Endodermal cell (in vitro differentiated cells): ENCODE measurements at regions not wholly inside any gene's neighbourhood (a gene's known extent, or its start where the extent isn't known, plus 50 kb on each side); places are given as distances from the start of the nearest gene placed in this dataset.

Experiments used
- DNase-seq: peaks from one replicate; pipeline ENCODE4 v3.0.0-alpha.2; 2017
- H3K27ac ChIP-seq: 2 replicates; pipeline ENCODE4 v1.5.1; 2013; ENCODE audit warnings: mild to moderate bottlenecking, low read depth, low read length, moderate library complexity
- H3K27me3 ChIP-seq: 2 replicates; pipeline ENCODE4 v1.6.1; 2013; ENCODE audit warnings: mild to moderate bottlenecking, low read length, moderate library complexity; ENCODE audit not compliant: insufficient read depth, control insufficient read depth, poor library complexity, severe bottlenecking
- H3K36me3 ChIP-seq: 2 replicates; pipeline ENCODE4 v1.7.0; 2013; ENCODE audit warnings: mild to moderate bottlenecking, low read length, moderate library complexity; ENCODE audit not compliant: control insufficient read depth, insufficient read depth
- H3K4me1 ChIP-seq: one replicate; pipeline ENCODE4 v1.7.0; 2013; ENCODE audit warnings: low read length; ENCODE audit not compliant: control insufficient read depth, insufficient read depth
- H3K4me3 ChIP-seq: 2 replicates; pipeline ENCODE4 v1.5.1; 2013; ENCODE audit warnings: mild to moderate bottlenecking, low read length, moderate library complexity
- H3K9ac ChIP-seq: 2 replicates; pipeline ENCODE4 v1.6.1; 2013; ENCODE audit warnings: mild to moderate bottlenecking, low read length, moderate library complexity; ENCODE audit not compliant: poor library complexity, severe bottlenecking; ENCODE audit errors: extremely low read depth
- H3K9me3 ChIP-seq: 2 replicates; pipeline ENCODE4 v1.6.1; 2013; ENCODE audit warnings: mild to moderate bottlenecking, low read length, moderate library complexity; ENCODE audit not compliant: control insufficient read depth
- H3K27ac Mint-ChIP-seq: 2 replicates; pipeline ENCODE4 v1.8.0; 2020; ENCODE audit warnings: mixed read lengths
- H3K27me3 Mint-ChIP-seq: 2 replicates; pipeline ENCODE4 v1.8.0; 2021; ENCODE audit warnings: mild to moderate bottlenecking, mixed read lengths; ENCODE audit not compliant: insufficient read depth
- H3K36me3 Mint-ChIP-seq: 2 replicates; pipeline ENCODE4 v1.8.0; 2020; ENCODE audit warnings: low read depth, mixed read lengths
- H3K4me1 Mint-ChIP-seq: 2 replicates; pipeline ENCODE4 v1.8.0; 2020; ENCODE audit warnings: mixed read lengths
- H3K4me3 Mint-ChIP-seq: 2 replicates; pipeline ENCODE4 v1.8.0; 2020; ENCODE audit warnings: mild to moderate bottlenecking, moderate library complexity, mixed read lengths
- H3K9me3 Mint-ChIP-seq: 2 replicates; pipeline ENCODE4 v1.8.0; 2020; ENCODE audit warnings: mild to moderate bottlenecking, mixed read lengths
- WGBS, 2 experiments: methylation state at CpG; one replicate each; pipeline versions ENCODE4 v1.1.5 to v1.1.7; 2013; ENCODE audit warnings: missing lambda C conversion rate in 2 of 2, mixed read lengths in 1 of 2; ENCODE audit not compliant: insufficient coverage in 1 of 2, insufficient read length in 1 of 2; 5-methylcytosine and 5-hydroxymethylcytosine counted together
- TF ChIP-seq, protein P1 (sequence below): fragments of 200-600 bp; sonication (generic); conservative IDR thresholded peaks from 2 replicates; pipeline ENCODE4 v1.5.0; 2021; ENCODE audit warnings: antibody characterized with exemption, mild to moderate bottlenecking

DNA sequence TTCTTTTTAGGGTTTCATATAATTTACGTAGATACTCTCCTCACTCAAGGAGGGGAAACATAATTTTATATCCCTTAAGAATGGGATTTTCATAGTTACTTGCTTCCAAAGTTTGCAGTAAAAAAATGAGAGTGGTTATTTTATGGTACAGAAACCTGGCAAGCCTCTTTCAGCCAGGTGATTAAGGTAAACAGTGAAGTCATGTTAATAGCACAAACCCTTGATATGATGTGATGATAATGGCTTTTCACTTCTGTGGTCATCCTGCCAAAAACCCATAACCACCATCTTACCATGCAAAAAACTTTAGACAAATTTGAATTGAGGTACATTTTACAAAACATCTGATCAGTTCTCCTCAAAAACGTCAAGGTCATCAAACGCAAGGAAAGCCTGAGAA lies 517.8 kb downstream of the SLITRK5 start:
- Mint-ChIP-seq H3K4me1 (no peaks in the 10 kb centered on the region), H3K27ac (no peak overlapping the region), H3K27me3 (no peaks in the 10 kb centered on the region), H3K9me3 (no peaks in the 10 kb centered on the region), H3K4me3 (no peak overlapping the region), H3K36me3 (no peaks in the 10 kb centered on the region)
- WGBS, 2 experiments = 84 to 95% methylated on average over 2 to 3 of the region's 3 CpGs
- Histone ChIP-seq H3K27me3 (no peaks in the 10 kb centered on the region), H3K9me3 (no peaks in the 10 kb centered on the region), H3K4me1 (no peaks in the 10 kb centered on the region), H3K36me3 (no peaks in the 10 kb centered on the region), H3K4me3 (no peak overlapping the region), H3K27ac (no peak overlapping the region), H3K9ac (no peak overlapping the region)
- TF ChIP-seq, protein P1, sequence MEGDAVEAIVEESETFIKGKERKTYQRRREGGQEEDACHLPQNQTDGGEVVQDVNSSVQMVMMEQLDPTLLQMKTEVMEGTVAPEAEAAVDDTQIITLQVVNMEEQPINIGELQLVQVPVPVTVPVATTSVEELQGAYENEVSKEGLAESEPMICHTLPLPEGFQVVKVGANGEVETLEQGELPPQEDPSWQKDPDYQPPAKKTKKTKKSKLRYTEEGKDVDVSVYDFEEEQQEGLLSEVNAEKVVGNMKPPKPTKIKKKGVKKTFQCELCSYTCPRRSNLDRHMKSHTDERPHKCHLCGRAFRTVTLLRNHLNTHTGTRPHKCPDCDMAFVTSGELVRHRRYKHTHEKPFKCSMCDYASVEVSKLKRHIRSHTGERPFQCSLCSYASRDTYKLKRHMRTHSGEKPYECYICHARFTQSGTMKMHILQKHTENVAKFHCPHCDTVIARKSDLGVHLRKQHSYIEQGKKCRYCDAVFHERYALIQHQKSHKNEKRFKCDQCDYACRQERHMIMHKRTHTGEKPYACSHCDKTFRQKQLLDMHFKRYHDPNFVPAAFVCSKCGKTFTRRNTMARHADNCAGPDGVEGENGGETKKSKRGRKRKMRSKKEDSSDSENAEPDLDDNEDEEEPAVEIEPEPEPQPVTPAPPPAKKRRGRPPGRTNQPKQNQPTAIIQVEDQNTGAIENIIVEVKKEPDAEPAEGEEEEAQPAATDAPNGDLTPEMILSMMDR = no peak
- no peak for DNase-seq

DNA sequence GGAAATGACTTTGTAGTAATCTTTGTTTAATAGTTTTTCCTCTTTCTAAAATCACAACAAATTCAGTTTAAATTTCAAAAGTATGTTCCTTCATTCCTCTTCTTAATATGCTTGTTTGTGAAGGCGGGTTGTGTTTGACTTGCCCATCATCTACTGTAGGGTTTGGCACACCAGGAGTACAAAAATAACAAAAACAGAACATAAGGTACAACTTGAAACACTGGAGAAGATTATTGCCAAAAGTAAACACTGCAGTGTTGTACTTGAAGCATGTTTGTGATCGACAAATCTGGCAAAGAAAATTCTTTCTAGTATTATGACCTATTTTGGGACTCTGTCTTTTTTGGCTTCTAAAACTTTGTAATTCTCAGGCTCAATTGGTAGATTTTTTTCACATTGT lies 518.6 kb downstream of the SLITRK5 start:
- Histone ChIP-seq H3K27ac (no peak overlapping the region), H3K9ac (no peak overlapping the region), H3K4me3 (no peak overlapping the region), H3K36me3 (no peaks in the 10 kb centered on the region), H3K4me1 (no peaks in the 10 kb centered on the region), H3K9me3 (no peaks in the 10 kb centered on the region), H3K27me3 (no peaks in the 10 kb centered on the region)
- no peak overlapping the region for H3K4me3 Mint-ChIP-seq
- no peaks in the 10 kb centered on the region for H3K36me3 Mint-ChIP-seq
- H3K27ac Mint-ChIP-seq = no peak overlapping the region
- no peaks in the 10 kb centered on the region for H3K27me3 Mint-ChIP-seq
- no peak for DNase-seq
- TF ChIP-seq, protein P1 = no peak
- no peaks in the 10 kb centered on the region for H3K4me1 Mint-ChIP-seq
- no peaks in the 10 kb centered on the region for H3K9me3 Mint-ChIP-seq
- WGBS, 2 experiments = 91 to 100% methylated on average over 1 to 2 of the region's 2 CpGs

DNA sequence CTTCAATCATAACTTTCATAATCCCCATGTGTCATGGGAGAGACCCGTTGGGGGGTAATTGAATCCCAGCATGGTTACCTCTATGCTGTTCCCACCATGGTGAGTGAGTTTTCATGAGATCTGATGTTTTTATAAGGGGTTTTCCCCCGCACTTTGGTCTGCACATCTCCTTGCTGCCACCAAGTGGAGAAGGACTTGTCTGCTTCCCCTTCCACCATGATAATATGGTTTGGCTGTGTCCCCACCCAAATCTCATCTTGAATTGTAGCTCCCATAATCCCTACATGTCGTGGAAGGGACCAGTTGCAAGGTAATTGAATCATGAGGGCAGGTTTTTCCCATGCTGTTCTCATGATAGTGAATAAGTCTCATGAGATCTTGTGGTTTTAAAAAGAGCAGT lies 524.9 kb downstream of the SLITRK5 start:
- TF ChIP-seq, protein P1 = peak; percentile 47
- H3K4me3 Mint-ChIP-seq = no peak overlapping the region
- no peaks in the 10 kb centered on the region for H3K27me3 Mint-ChIP-seq

More for the DNA sequence above, 524.9 kb downstream of the SLITRK5 start:
- no peak overlapping the region for H3K4me3 ChIP-seq
- H3K27ac ChIP-seq = no peak overlapping the region
- no peak for DNase-seq
- no peaks in the 10 kb centered on the region for H3K36me3 Mint-ChIP-seq
- no peaks in the 10 kb centered on the region for H3K27me3 ChIP-seq
- peaks cover 20% of the 10 kb centered on the region for H3K9me3 Mint-ChIP-seq
- no peaks in the 10 kb centered on the region for H3K4me1 Mint-ChIP-seq
- H3K9ac ChIP-seq = no peak overlapping the region
- H3K36me3 ChIP-seq = no peaks in the 10 kb centered on the region
- H3K9me3 ChIP-seq = no peaks in the 10 kb centered on the region
- 83 to 98% methylated on average over 1 to 3 of the region's 3 CpGs for WGBS, 2 experiments
- no peak overlapping the region for H3K27ac Mint-ChIP-seq
- no peaks in the 10 kb centered on the region for H3K4me1 ChIP-seq
